H1 (cell line): ENCODE measurements at regions not wholly inside any gene's neighbourhood (a gene's known extent, or its start where the extent isn't known, plus 50 kb on each side); places are given as distances from the start of the nearest gene placed in this dataset.

ENCODE experiments used
- CREB1 ChIP-seq: IDR thresholded peaks from 2 replicates; pipeline ENCODE4 v1.6.1; 2012; ENCODE audit warnings: inconsistent platforms
- CTCF ChIP-seq, 3 experiments: IDR thresholded peaks; 1 replicate in 2 of 3; 2 replicates in 1 of 3; pipeline versions ENCODE4 v1.5.1 to v1.6.1; 2011; ENCODE audit warnings: low read length in 3 of 3, mild to moderate bottlenecking in 3 of 3, inconsistent platforms in 2 of 3, low read depth in 1 of 3, moderate library complexity in 1 of 3; ENCODE audit not compliant: insufficient read depth in 1 of 3; ENCODE audit errors: control extremely low read depth in 1 of 3
- FOSL1 ChIP-seq: IDR thresholded peaks from 2 replicates; pipeline ENCODE4 v1.6.1; 2011; ENCODE audit warnings: mild to moderate bottlenecking, low read depth, low read length, moderate library complexity; ENCODE audit not compliant: insufficient read depth
- HDAC2 ChIP-seq, 2 experiments: fragments of 300-600 bp in 1 of 2; sonication (generic) in 1 of 2; IDR thresholded peaks; 2 replicates each; pipeline ENCODE4 v1.6.1; 2011 to 2012; ENCODE audit warnings: low read depth in 2 of 2, low read length in 2 of 2, mild to moderate bottlenecking in 2 of 2, moderate library complexity in 2 of 2, borderline replicate concordance in 1 of 2, inconsistent platforms in 1 of 2
- JUND ChIP-seq: IDR thresholded peaks from 2 replicates; pipeline ENCODE4 v1.6.1; 2011; ENCODE audit warnings: mild to moderate bottlenecking, improper control_type of control experiment, low read length
- RAD21 ChIP-seq, 2 experiments: IDR thresholded peaks in 1 of 2; conservative IDR thresholded peaks in 1 of 2; 2 replicates each; pipeline ENCODE4 v1.6.1; 2011; ENCODE audit warnings: low read depth in 2 of 2, low read length in 2 of 2, improper control_type of control experiment in 1 of 2, inconsistent platforms in 1 of 2, mild to moderate bottlenecking in 1 of 2, moderate library complexity in 1 of 2
- RFX5 ChIP-seq: IDR thresholded peaks from 2 replicates; pipeline ENCODE4 v1.6.1; 2011; ENCODE audit warnings: low read depth, low read length, improper control_type of control experiment, borderline replicate concordance

GRCh38 chr17:53134548-53134947 lies 688.2 kb upstream of the KIF2B start:
- TF ChIP-seq RFX5 (no peak), CTCF (IDR thresholded peaks at IDR 0.05; ENCODE audit: control extremely low read depth in 1 of 3, insufficient read depth in 1 of 3, low read depth in 1 of 3, low read length in 3 of 3) (no peak), RAD21 (IDR thresholded peaks at IDR 0.05 in 1 of 2, conservative IDR thresholded peaks at IDR 0.05 in 1 of 2; ENCODE audit: low read depth in 2 of 2, low read length in 2 of 2) (no peak), FOSL1 (no peak), JUND (no peak), CREB1 (no peak), HDAC2 (IDR thresholded peaks at IDR 0.05; ENCODE audit: borderline replicate concordance in 1 of 2, low read depth in 2 of 2, low read length in 2 of 2) (no peak)
